HepG2 (cell line): ENCODE measurements at regions not wholly inside any gene's neighbourhood (a gene's known extent, or its start where the extent isn't known, plus 50 kb on each side); places are given as distances from the start of the nearest gene placed in this dataset.

Experiments used
- ATAC-seq: fragments of 200-7000 bp; cut with Tn5 transposase; 3 replicates; pipeline ENCODE4 v1.9.1; 2020; ENCODE audit warnings: mild to moderate bottlenecking, moderate library complexity
- BruUV-seq: library from RNA; stranded (reverse); fragments of 400-500 nt; replicated peaks from 2 replicates; lab custom pipeline; 2021; lab: Mats Ljungman, UMichigan
- CTCF ChIA-PET: fragments of 300-600 bp; formaldehyde crosslinking; extraction: SDS; loops from one replicate; lab custom pipeline; 2021; ENCODE audit warnings: low total read pairs, inconsistent platforms, low intra/inter-chr PET ratio; lab: Yijun Ruan, JAX
- POLR2A ChIA-PET: fragments of 350-600 bp; sonication (Branson Sonifier 250); formaldehyde crosslinking; loops from one replicate; lab custom pipeline; 2020; ENCODE audit warnings: antibody characterized with exemption, inconsistent platforms; lab: Yijun Ruan, JAX
- DNase-seq: peaks from one replicate; pipeline ENCODE4 v3.0.0-alpha.2; 2015; ENCODE audit warnings: low spot score
- FAIRE-seq: peaks from 3 replicates; lab custom pipeline; 2011; peaks lifted over from hg19 to GRCh38; lab: Jason Lieb, UNC
- H2AFZ ChIP-seq: one replicate; pipeline ENCODE4 v1.6.1; 2011; ENCODE audit warnings: low read length, inconsistent platforms
- H3K27ac ChIP-seq: fragments of 300-600 bp; 3 replicates; pipeline ENCODE4 v1.8.0; 2011; ENCODE audit warnings: mixed run types, mild to moderate bottlenecking, mixed read lengths, low read length, inconsistent platforms; ENCODE audit not compliant: insufficient read depth; ENCODE audit errors: extremely low read length
- H3K27me3 ChIP-seq, 2 experiments: fragments of 200-600 bp in 1 of 2; 2 replicates in 1 of 2; 3 replicates in 1 of 2; pipeline versions ENCODE4 v1.6.0 to v1.8.0; 2011; ENCODE audit warnings: low read length in 2 of 2, mild to moderate bottlenecking in 2 of 2, moderate library complexity in 2 of 2, inconsistent platforms in 1 of 2; ENCODE audit not compliant: insufficient read depth in 2 of 2, control insufficient read depth in 1 of 2
- H3K36me3 ChIP-seq, 2 experiments: fragments of 200-600 bp in 1 of 2; replicated peaks in 1 of 2; 2 replicates in 1 of 2; 3 replicates in 1 of 2; pipeline versions ENCODE4 v1.5.1 to v1.8.0; 2011; ENCODE audit warnings: low read length in 2 of 2, inconsistent platforms in 1 of 2; ENCODE audit not compliant: insufficient read depth in 2 of 2, control insufficient read depth in 1 of 2
- H3K4me1 ChIP-seq: 2 replicates; pipeline ENCODE4 v1.5.1; 2012; ENCODE audit warnings: low read length, inconsistent platforms; ENCODE audit not compliant: insufficient read depth
- H3K4me2 ChIP-seq: 2 replicates; pipeline ENCODE4 v1.6.0; 2011; ENCODE audit warnings: low read depth, low read length, inconsistent platforms
- H3K4me3 ChIP-seq, 3 experiments: fragments of 200-600 bp in 1 of 3; sonication (generic), shearing (Covaris generic) in 1 of 3; replicated peaks in 1 of 3; 2 replicates each; pipeline ENCODE4 v1.5.1; 2011 to 2016; ENCODE audit warnings: low read length in 3 of 3, inconsistent platforms in 2 of 3, low read depth in 2 of 3, mild to moderate bottlenecking in 2 of 3, control low read depth in 1 of 3, mixed read lengths in 1 of 3; ENCODE audit not compliant: insufficient read depth in 1 of 3
- H3K79me2 ChIP-seq: one replicate; pipeline ENCODE4 v1.6.1; 2011; ENCODE audit warnings: low read length, inconsistent platforms; ENCODE audit not compliant: insufficient read depth
- H3K9ac ChIP-seq: 2 replicates; pipeline ENCODE4 v1.6.0; 2011; ENCODE audit warnings: mild to moderate bottlenecking, low read depth, low read length, inconsistent platforms; ENCODE audit not compliant: insufficient read depth
- H3K9me3 ChIP-seq: 2 replicates; pipeline ENCODE4 v1.5.1; 2012; ENCODE audit warnings: mild to moderate bottlenecking, low read length
- H4K20me1 ChIP-seq: 2 replicates; pipeline ENCODE4 v1.6.0; 2011; ENCODE audit warnings: inconsistent platforms, mild to moderate bottlenecking, low read length, moderate library complexity; ENCODE audit not compliant: insufficient read depth
- SALL1 ChIP-seq: sonication (generic); formaldehyde crosslinking; IDR thresholded peaks from 2 replicates; pipeline ENCODE4 v1.8.0; 2022; ENCODE audit warnings: mild to moderate bottlenecking, missing genetic modification reagents
- SOX5 ChIP-seq: IDR thresholded peaks from 2 replicates; pipeline ENCODE4 v1.6.1; 2016; ENCODE audit warnings: borderline replicate concordance
- TFAP4 ChIP-seq: sonication (generic); IDR thresholded peaks from 2 replicates; pipeline ENCODE4 v1.6.1; 2016; ENCODE audit warnings: low read depth, borderline replicate concordance
- TIGD3 ChIP-seq: sonication (generic); formaldehyde crosslinking; IDR thresholded peaks from 2 replicates; pipeline ENCODE4 v1.5.1; 2020; ENCODE audit warnings: mild to moderate bottlenecking, missing genetic modification reagents, borderline replicate concordance
- ZNF143 ChIP-seq: sonication (generic); formaldehyde crosslinking; IDR thresholded peaks from 2 replicates; pipeline ENCODE4 v1.4.0; 2020; ENCODE audit warnings: missing genetic modification reagents
- ZNF552 ChIP-seq: sonication (generic); formaldehyde crosslinking; IDR thresholded peaks from 2 replicates; pipeline ENCODE4 v1.9.0; 2022; ENCODE audit warnings: missing genetic modification reagents, mild to moderate bottlenecking, borderline replicate concordance
- ZNF761 ChIP-seq: sonication (generic); formaldehyde crosslinking; conservative IDR thresholded peaks from 2 replicates; pipeline ENCODE4 v1.4.0; 2020; ENCODE audit warnings: mild to moderate bottlenecking, missing genetic modification reagents
- ZNF784 ChIP-seq: sonication (generic); formaldehyde crosslinking; IDR thresholded peaks from 2 replicates; pipeline ENCODE4 v1.5.1; 2020; ENCODE audit warnings: missing genetic modification reagents, mild to moderate bottlenecking, borderline replicate concordance
- WGBS: methylation state at CpG from one replicate; pipeline ENCODE4 v1.1.6; 2017; ENCODE audit warnings: low lambda C conversion rate; 5-methylcytosine and 5-hydroxymethylcytosine counted together
- in situ Hi-C: cut with HindIII; loops from 2 replicates; pipeline ENCODE4 v1.10.0; 2017; ENCODE audit warnings: low pct_unique_long_range_greater_than_20kb; ENCODE audit not compliant: extremely low pct_ligation_motif_present
- intact Hi-C: fragments of 100-400 bp; cut with micrococcal nuclease; formaldehyde crosslinking; loops from one replicate; pipeline ENCODE4 v1.10.0; 2022; ENCODE audit not compliant: unreplicated experiment
- TF ChIP-seq, protein P1 (sequence below): sonication (generic); formaldehyde crosslinking; conservative IDR thresholded peaks from 2 replicates; pipeline ENCODE4 v1.4.0; 2020; ENCODE audit warnings: missing genetic modification reagents
- TF ChIP-seq, protein P2 (sequence below): sonication (generic); formaldehyde crosslinking; IDR thresholded peaks from 2 replicates; pipeline ENCODE4 v1.4.0; 2020; ENCODE audit warnings: missing genetic modification reagents

DNA sequence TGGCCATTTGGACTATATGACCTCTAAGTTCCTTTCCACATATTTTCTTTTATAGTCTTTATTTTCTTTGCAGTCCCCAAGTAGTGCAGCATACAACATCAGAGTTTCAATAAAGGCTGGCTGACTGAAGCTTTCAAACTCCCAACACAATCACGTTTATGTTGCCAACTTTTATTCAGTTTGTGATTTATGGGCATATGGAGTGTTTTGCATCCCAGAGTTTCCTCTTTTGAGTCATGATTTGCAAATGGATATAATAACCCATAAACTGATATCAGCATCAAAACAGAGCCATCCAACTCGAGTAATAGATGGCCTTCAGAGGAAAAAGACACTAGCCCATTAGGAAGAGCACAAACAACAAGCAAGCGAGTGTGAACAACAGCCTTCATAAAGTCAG, 414.0 kb downstream of the ELAVL2 start (continued):
- TF ChIP-seq ZNF784 (no peak), SALL1 (CRISPR knock-in tag) (no peak)

GRCh38 chr9:23412458-23412857, 413.6 kb downstream of the ELAVL2 start:
- Histone ChIP-seq H3K36me3 (no peaks in the 10 kb centered on the region), H3K27me3 (no peaks in the 10 kb centered on the region), H2AFZ (no peak overlapping the region), H3K4me2 (no peak overlapping the region), H3K9ac (no peak overlapping the region), H4K20me1 (no peaks in the 10 kb centered on the region), H3K4me3 (no peak overlapping the region), H3K27ac (no peak overlapping the region), H3K79me2 (no peaks in the 10 kb centered on the region), H3K4me1 (no peaks in the 10 kb centered on the region), H3K9me3 (peaks cover 43% of the 10 kb centered on the region)
- no TSS peak for BruUV-seq
- in situ Hi-C loops (no loop called here), intact Hi-C loops (no loop called here)
- DNase-seq (no peak), FAIRE-seq (no peak), ATAC-seq (no peak)
- ChIA-PET CTCF (no interaction called here), POLR2A (no interaction called here)
- no peak for TF ChIP-seq ZNF761 (CRISPR knock-in tag)
- WGBS = 39% methylated on average over 3 of the region's 3 CpGs

DNA sequence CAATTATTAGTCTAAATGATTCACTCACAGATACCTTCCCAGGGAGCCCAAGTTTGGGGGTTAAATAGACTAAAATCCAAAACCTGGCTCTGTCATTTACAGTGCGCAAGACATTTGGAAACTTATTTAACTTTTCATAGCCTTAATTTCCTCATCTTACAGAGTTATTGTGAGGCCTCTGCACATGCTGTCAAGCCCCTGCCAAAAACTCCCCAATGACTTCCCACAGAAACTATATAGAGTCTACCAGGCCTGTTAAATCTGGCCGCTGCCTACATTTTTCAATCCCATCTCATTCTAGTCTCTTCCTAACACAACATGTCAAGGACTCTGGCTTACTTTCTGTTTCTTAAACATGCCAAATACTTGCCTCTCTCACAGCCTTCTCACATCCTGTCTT, 412.5 kb downstream of the ELAVL2 start:
- H3K27ac ChIP-seq = no peak overlapping the region
- TF ChIP-seq TFAP4 = no peak
- TF ChIP-seq ZNF552 = no peak
- TF ChIP-seq ZNF143 (CRISPR knock-in tag) = no peak
- TF ChIP-seq SOX5 (CRISPR knock-in tag) = no peak
- TF ChIP-seq, protein P1, sequence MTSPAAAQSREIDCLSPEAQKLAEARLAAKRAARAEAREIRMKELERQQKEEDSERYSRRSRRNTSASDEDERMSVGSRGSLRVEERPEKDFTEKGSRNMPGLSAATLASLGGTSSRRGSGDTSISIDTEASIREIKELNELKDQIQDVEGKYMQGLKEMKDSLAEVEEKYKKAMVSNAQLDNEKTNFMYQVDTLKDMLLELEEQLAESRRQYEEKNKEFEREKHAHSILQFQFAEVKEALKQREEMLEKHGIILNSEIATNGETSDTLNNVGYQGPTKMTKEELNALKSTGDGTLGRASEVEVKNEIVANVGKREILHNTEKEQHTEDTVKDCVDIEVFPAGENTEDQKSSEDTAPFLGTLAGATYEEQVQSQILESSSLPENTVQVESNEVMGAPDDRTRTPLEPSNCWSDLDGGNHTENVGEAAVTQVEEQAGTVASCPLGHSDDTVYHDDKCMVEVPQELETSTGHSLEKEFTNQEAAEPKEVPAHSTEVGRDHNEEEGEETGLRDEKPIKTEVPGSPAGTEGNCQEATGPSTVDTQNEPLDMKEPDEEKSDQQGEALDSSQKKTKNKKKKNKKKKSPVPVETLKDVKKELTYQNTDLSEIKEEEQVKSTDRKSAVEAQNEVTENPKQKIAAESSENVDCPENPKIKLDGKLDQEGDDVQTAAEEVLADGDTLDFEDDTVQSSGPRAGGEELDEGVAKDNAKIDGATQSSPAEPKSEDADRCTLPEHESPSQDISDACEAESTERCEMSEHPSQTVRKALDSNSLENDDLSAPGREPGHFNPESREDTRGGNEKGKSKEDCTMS (CRISPR knock-in tag) = no peak
- TF ChIP-seq, protein P2, sequence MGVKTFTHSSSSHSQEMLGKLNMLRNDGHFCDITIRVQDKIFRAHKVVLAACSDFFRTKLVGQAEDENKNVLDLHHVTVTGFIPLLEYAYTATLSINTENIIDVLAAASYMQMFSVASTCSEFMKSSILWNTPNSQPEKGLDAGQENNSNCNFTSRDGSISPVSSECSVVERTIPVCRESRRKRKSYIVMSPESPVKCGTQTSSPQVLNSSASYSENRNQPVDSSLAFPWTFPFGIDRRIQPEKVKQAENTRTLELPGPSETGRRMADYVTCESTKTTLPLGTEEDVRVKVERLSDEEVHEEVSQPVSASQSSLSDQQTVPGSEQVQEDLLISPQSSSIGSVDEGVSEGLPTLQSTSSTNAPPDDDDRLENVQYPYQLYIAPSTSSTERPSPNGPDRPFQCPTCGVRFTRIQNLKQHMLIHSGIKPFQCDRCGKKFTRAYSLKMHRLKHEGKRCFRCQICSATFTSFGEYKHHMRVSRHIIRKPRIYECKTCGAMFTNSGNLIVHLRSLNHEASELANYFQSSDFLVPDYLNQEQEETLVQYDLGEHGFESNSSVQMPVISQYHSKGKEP = no peak
- TF ChIP-seq TIGD3 (CRISPR knock-in tag) = no peak

More for the DNA sequence above, 412.5 kb downstream of the ELAVL2 start:
- ATAC-seq = no peak
- Histone ChIP-seq H3K4me2 (no peak overlapping the region), H3K27me3 (no peaks in the 10 kb centered on the region), H2AFZ (no peak overlapping the region), H3K4me3 (no peak overlapping the region), H3K79me2 (no peaks in the 10 kb centered on the region), H3K9me3 (peaks cover 41% of the 10 kb centered on the region), H3K9ac (no peak overlapping the region), H4K20me1 (no peaks in the 10 kb centered on the region), H3K4me1 (no peaks in the 10 kb centered on the region), H3K36me3 (no peaks in the 10 kb centered on the region)
- no peak for FAIRE-seq
- CTCF ChIA-PET = no interaction called here
- intact Hi-C loops (no loop called here), in situ Hi-C loops (no loop called here)
- BruUV-seq = no TSS peak
- WGBS = 65% methylated on average over 2 of the region's 2 CpGs
- DNase-seq = no peak
- POLR2A ChIA-PET = no interaction called here
